GM19395 (cell line): ENCODE measurements at regions not wholly inside any gene's neighbourhood (a gene's known extent, or its start where the extent isn't known, plus 50 kb on each side); places are given as distances from the start of the nearest gene placed in this dataset.

Experiments
- ATAC-seq: cut with Tn5 transposase; IDR thresholded peaks from one replicate; pipeline ENCODE4 v1.9.1; 2021; ENCODE audit warnings: mild to moderate bottlenecking, moderate library complexity; ENCODE audit not compliant: unreplicated experiment

GRCh38 chr6:167532410-167533288 lies 207.8 kb downstream of the TTLL2 start:
- ATAC-seq: no peak

- no peak for ATAC-seq
These were observed 209.0 kb downstream of the TTLL2 start for GRCh38 chr6:167533851-167534250.

- no peak for ATAC-seq
These were observed 212.9 kb downstream of the TTLL2 start for GRCh38 chr6:167537816-167538215.

DNA sequence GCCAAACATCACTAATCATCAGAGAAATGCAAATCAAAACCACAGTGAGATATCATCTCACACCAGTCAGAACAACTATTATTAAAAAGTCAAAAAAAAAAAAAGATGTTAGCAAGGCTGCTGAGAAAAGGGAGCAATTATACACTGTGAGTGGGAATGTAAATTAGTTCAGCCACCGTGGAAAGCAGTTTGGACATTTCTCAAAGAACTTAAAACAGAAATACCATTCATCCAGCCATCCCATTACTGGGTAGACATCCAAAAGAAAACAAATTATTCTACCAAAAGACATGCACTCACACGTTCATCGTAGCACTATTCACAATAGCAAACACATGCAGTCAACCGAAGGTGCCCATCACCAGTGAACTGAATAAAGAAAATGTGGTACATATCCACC lies 213.9 kb downstream of the TTLL2 start:
- no peak for ATAC-seq

DNA sequence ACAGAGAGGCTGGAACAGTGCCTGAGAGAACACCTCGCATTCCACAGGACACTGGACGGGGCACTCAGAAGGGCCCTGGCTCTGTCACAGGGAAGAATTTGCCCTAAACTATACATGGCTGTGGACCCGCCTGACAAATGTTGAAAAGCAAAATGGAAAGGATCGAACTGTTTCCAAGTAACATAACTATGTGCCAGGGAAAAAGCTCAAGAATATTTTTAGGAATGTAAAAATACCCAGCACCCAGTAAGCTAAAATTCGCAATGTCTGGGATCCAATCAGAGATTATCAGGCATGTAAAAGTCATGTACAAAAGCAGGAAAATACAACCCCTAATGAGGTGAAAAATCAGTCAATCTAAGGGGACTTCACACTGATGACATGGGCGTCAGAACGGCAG lies 215.9 kb downstream of the TTLL2 start:
- ATAC-seq: no peak

GRCh38 chr6:167541544-167541943 lies 216.7 kb downstream of the TTLL2 start:
- no peak for ATAC-seq

DNA sequence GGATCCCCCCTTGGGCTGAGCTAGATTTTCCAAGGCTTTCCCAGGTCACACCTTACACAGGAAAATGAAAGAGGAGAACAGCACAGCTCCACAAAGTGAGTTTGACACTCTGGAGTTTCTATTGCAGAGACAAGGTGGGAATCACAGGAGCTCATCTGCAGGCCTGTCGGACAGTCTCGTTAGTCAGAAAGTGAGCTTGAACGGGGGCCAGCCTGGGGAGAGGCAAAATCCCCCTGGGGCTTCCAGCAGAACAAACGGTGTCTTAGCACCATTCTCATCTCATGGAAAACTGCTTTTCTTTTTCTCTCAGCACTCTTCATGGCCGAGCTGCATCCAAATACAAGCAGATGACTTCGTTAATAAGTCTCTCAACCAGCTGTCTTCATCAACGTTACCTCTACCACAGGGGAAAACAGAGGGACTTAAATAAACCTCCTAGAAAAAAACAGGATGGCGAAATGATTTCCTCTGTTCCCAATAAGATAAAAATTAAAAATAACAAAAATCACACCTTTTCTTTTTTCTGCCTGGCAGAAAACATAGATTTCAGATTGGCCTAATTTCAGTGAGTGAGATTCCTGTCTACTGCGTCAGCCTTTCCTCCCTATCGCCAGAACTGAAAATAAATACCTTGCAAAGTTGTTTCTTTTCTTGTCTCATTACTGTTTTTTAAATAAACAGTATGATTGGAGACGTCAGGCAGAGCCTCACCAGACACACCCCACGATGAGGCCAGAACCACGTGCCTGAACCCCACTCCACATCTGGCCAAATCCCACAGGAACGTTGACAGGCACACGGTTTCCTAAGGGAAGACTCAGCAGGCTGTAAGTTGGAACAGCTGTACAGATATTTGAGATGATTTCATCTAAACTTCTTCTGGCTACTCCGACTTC lies 219.0 kb downstream of the TTLL2 start:
- no peak for ATAC-seq

DNA sequence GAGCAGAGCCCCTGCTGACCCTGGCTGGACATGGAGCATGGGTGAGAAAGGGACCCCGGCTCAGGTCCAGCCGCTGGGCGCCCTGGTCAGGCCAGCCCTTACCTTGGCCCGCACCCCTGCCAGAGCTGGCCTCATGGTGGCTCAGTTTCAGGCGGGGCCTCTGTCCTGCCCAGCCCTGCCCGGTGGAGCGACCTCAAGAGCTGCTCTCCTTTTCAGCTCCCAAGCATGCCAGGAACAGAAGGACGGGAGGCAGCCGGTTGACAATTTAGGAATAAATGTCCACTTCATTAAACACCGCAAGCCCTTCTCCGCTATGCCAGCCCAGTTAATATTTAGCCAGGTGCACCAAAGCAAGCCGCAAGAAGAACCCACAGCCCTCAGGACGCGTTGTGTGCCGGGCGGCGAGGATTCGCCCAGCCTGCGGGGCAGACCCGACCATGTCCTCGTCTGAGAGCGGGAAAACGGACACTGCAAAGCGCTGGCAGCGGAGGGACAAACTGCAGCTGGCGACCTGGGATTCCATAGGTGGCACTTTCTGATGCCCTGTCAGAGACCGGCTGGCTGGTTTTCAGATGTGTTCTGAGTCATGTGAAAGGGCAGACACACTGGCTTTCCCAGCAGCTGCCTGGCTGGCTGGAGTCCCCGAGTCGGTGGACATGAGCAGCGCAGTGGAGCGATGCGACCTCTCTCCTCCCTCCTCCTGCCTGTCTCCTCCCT lies 221.9 kb downstream of the TTLL2 start:
- ATAC-seq: no peak

GRCh38 chr6:167547328-167547692 lies 222.4 kb downstream of the TTLL2 start:
- ATAC-seq: no peak

- no peak for ATAC-seq
These were observed 222.9 kb downstream of the TTLL2 start for GRCh38 chr6:167547751-167548150.

- ATAC-seq: no peak
These were observed 223.6 kb downstream of the TTLL2 start for GRCh38 chr6:167548451-167548850.

GRCh38 chr6:167549213-167549612 lies 224.3 kb downstream of the TTLL2 start:
- ATAC-seq: no peak

GRCh38 chr6:167550941-167551627 lies 226.2 kb downstream of the TTLL2 start:
- no peak for ATAC-seq

DNA sequence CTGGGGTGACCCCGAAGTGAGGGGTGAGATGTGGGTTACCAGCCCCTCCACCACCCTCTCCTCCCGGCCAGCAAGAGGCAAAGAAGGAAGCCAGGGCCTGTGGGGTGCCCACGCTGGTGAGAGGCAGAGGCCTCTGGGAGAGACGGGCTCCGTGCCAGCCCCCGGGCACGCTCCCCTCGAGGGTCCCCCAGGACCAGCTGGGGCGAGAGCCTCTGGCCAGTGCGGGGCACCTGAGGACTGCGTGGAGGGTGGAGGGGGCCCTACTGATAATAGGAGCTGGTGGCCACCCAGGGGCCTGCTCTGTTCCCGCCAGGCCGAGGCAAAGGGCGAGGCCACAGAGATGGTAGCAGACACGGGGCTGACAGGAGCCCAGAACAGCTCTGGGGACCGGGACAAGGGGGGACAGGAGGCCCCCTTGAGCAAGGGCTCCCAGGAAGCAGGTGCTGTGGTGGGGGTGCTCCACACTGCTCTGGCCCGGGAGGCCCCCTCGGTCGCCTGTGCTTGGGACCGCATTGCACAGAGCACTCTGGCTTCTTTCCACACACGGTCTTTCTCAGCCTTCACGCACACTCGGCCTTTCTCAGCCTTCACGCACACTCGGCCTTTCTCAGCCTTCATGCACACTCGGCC lies 226.9 kb downstream of the TTLL2 start:
- ATAC-seq: no peak

GRCh38 chr6:167552258-167552630 lies 227.4 kb downstream of the TTLL2 start:
- no peak for ATAC-seq

DNA sequence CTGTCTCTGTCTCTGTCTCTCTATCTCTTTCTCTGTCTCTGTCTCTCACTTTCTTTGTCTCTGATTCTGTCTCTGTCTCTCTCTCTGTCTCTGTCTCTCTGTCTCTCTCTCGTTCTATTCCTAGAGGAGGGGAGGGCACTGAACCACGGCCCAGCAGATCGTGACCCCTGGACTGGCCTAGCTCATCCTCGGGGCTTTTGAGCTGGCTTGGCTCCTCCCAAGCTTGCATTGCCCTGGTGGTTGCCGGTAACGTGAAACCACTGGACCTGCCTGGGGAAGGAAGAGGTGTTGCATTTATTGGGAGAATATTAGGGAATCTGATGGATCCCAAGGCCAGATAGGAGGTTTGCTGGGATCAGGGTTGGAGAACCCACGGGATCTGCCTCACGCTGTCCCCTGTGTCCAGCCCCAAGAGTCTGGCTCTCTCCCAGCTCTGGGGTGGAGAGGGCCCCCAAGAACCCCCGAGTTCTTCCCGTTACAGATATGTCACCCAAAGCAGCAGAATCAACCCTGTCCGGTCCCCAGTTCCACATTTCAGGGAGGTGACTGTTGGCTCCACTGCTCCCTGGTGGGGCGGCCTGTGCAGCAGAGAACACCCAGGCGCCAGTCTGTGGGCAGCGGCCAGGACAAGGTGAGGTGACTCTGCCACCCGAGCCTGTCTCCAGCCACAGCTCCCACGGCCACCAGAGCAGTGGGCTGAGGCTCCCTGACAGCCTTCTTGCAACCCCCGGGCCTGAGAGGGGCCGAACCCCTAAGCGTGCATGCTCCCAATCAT lies 228.3 kb downstream of the TTLL2 start:
- ATAC-seq: no peak

DNA sequence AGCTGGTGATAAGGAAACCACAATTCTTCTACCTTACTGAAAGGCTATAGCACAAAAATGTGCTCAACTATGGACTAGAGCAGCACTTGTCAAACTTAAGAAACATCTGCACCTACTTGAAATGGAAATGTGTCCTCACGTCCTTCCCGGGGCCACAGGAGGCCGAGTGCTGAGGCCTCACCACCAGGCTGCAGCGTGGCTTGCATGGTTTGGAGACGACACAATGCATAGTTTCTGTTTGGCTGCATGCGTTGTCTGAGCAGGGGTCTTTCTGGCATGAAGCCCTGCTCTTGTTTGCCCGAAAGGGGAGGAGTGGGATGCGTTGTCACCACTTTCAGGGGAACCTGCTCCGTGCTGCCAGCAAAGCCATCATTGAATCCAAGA lies 228.8 kb downstream of the TTLL2 start:
- no peak for ATAC-seq

DNA sequence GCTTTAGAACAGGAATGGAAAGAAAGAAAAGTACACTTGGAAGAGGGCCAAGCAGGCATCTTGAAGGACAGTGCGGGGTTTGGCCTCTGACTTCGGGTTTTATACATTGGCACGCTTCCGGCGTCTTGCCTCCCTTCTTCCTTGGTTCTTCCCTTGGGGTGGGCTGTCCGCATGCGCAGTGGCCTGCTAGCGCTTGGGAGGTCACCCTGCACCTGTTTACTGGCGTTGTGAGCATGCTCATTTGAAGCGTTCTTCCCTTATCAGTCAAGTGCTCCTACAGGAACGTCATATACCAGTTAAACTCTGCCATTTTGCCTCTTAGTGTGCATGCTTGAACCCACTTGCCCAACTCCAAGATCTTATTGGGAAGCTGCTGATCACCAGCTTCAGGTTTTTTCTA lies 230.0 kb downstream of the TTLL2 start:
- ATAC-seq: no peak

GRCh38 chr6:167555836-167556235 lies 230.9 kb downstream of the TTLL2 start:
- ATAC-seq: no peak

DNA sequence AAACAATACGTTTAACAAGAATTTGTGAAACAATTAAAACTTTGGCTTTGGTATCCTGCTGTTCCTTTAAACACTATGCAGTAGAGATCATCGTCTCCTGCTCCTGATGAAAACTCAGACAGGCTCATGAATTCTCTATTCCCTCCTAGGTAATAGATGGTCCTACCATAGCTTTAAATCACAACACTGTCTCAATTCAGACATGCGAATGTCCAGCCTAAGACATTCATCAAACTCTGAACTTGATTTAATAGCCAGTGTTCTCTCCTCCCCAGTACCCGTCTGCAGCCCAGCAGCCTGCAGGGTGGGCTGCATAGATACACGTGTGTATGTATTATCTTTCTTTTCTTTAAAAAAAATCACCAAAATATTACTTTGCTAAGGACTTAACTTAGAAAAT lies 232.8 kb downstream of the TTLL2 start:
- no peak for ATAC-seq
